T47D (cell line): ENCODE measurements at regions not wholly inside any gene's neighbourhood (a gene's known extent, or its start where the extent isn't known, plus 50 kb on each side); places are given as distances from the start of the nearest gene placed in this dataset.

ENCODE experiments used
- DNase-seq, 2 experiments: peaks; one replicate each; pipeline versions ENCODE4 v3.0.0 to v3.0.0-alpha.2; 2011 to 2012; ENCODE audit warnings: low read depth in 1 of 2, low spot score in 1 of 2
- JUND ChIP-seq: IDR thresholded peaks from 2 replicates; pipeline ENCODE4 v1.6.1; 2012; ENCODE audit warnings: low read depth
- in situ Hi-C: cut with HindIII; loops from 2 replicates; pipeline ENCODE4 v1.10.0; 2016; ENCODE audit warnings: low sequenced_read_pairs, low pct_unique_long_range_greater_than_20kb

DNA sequence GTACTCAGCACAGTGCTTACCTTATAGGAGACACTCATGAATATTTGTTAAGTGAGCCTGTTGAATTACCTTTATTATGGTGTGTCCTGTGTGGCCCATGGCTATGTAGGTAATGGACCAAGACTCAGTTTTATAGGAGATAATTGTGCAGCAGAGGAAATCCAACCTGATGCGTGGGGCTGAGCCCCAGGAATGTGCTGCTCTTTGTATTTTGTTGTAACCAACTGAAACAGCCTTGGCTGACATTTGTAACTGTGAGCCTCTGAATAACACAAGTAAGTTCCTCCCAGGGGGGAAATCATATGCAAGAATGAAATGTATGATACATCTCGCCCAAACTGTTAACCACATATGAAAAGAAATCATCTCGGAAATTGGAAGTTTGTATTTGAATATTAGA is 364.2 kb upstream of the ZP4 start:
- DNase-seq = no peak
- no peak for TF ChIP-seq JUND
- in situ Hi-C loops = no loop called here

DNA sequence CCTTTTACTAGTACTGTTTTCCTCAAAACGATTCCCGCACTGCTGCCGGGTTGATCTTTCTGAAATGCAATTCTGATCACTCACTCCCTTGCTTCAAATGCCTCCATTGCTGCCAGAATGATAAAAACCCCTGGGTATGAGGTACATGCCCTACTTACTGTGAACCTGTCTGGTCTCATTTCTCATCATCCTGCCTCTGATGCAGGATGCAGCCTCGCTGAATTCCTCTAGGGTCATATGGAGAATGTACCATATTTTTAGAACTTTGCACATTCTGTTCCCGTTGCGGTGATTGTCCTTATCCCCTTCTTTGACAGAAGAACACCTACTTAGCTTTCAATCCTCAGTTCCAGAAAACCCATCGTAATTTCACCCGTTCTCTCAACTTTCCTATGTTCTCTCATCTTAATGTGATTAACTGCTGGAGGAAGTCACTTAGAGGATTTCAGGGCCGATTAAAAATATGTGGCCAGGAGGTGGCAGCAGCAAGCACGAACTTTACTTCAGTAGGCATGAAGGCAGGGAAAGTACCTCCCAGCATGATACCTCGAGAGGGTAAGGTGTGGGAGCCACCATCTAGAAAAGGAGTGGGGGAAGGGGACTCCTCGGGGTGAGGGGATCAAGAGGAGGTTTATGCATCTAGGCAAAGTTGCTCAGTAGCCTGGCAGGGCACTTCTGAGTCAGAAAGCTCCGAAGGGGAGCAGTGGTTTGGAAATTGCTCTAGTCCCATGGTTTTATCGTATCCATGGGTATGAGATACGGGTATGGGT is 361.5 kb upstream of the ZP4 start:
- TF ChIP-seq JUND = no peak
- DNase-seq = peak; percentile 38 to 85
- in situ Hi-C loops = no loop called here

DNA sequence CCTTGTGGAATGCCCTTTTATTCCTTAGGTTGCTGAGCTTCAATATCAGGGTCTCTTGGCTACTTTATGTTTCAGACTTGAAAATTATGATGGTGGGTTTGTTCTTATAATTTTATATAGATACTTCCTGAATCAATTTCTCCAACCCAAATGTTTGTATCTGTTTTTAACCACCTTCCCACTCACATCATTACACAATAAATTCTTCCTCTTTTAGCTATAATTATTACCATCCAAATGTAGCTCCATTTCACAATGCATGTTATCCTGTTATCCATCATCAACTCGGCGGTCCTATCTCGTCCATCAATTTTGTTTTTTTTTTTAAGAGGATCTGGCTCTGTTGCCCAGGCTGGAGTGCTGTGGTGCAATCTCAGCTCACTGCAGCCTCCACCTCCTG is 357.6 kb upstream of the ZP4 start:
- TF ChIP-seq JUND = no peak
- in situ Hi-C loops = no loop called here
- DNase-seq = no peak

DNA sequence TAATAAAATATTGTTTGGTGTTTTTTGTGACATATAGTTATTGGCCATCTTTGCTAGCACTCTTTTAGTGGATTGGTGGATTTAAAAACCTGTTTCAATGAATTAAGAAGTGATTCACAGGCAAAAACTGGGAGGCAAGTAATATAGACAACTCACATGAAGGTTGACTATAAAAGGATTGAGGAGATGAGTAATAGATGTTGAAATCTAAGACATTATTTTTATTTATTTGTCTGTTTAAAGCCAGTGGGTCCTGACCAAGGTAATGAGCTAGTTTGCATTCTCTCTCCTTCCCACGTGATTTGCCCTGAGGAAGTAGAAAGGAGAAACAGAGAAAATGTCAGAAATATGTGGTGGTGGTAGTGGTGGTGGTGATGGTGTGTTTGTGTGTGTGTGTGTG is 351.5 kb upstream of the ZP4 start:
- DNase-seq = no peak

DNA sequence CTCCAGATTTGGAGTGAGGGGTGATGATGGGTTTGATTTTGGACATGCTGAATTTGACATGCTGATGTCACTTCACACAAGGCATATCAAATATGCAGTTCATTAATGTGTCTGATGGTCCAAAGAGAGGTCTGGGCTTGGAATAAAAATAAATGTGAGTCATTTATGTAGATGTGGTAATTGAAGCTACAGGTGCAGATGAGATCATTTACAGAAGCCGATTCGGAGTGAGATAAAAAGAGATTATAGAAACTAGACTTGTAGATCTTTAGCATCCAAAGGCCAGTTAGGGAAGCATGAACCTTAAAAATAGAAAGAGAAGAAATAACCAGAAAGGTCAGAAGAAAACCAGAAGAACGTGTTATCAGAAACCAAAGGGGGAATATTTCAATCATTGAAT is 350.9 kb upstream of the ZP4 start:
- DNase-seq = no peak
- in situ Hi-C loops = no loop called here
- no peak for TF ChIP-seq JUND

More for the DNA sequence above, 351.5 kb upstream of the ZP4 start:
- TF ChIP-seq JUND = no peak
- in situ Hi-C loops = no loop called here

DNA sequence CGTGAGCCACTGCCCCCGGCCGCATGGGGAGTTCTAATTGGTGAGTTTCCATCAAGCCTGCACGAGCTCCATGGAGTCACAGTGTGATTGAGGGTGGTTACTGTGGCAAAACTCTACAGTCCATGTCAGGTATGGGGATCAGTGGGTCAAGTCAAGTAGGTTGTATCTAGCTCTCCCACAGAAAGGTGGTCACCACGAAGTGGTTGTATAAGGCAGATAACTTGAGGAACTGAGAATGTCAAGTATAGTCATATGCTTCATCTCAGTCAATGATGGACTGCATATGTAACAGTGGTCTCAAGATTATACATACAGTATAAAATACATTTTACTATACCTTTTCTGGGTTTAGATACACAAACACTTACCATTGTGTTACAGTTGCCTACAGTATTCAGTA is 348.6 kb upstream of the ZP4 start:
- in situ Hi-C loops = no loop called here
- no peak for TF ChIP-seq JUND
- no peak for DNase-seq

DNA sequence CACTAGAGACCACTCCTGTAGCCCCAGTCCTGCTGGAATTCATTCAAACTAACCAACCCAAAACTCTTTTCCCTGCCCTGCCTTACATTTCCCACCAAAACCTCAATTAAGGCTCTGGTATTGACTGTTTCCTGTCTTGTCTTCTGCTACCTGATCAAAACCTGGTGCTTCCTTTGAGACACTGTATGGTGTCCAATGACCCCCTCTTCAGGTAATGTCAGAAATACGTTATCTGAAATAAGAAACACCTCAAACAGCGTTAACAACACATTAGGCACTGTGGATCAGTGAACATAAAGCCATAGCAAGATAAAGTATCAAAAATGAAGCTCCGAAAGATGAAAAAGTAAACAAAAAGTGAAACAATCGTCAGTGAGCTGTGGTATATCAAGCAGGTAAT is 343.2 kb upstream of the ZP4 start:
- in situ Hi-C loops = no loop called here
- DNase-seq = no peak
- TF ChIP-seq JUND = no peak

DNA sequence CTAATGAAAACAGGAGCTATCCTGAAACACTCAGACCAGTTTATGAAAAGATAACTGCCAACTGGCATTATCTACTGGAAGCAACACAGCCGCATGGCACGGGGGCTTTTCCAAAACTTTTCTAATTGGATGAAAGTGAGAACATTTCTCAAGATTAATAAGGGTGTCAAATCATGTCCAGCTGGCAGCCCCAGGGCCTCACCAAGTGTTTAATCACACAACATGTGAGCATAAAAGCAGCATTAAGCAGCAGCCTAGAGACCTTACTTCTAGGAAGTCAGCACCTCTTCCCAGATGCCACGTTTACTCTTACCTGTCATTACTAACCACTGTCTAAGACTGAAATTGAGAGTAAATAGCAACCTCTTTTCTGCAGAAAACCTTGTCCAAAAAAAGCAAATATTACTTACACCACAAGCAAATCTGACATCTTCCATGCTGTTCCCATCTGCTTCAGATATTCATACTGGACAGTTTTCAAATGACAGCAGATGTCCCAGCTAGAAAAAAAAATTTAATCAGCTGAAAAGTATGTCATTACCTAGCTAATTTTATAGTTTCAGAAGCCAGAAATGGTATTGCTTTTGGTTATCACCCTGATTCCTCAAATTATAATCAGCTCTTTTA is 341.5 kb upstream of the ZP4 start:
- no peak for DNase-seq
- TF ChIP-seq JUND = no peak
- in situ Hi-C loops = no loop called here

DNA sequence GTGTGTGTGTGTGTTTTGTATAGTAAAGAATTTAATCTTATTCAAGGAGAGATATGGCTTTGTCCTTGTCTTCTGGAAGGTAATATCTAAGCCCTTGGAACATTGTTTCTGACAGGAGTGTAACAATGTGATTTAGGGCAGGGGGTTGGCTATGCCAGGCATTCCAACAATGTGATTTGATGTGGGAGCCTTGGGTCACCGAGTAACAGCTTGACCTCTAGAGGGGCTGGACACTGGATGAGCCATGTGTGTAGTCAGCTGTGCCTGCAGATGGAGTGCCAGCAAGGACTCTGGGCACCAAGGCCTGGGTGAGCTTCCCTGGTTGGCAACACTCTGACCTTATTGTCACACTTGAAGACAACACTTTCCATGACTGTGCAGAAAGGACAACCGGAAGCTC is 336.1 kb upstream of the ZP4 start:
- DNase-seq = no peak
- no peak for TF ChIP-seq JUND
- in situ Hi-C loops = no loop called here

DNA sequence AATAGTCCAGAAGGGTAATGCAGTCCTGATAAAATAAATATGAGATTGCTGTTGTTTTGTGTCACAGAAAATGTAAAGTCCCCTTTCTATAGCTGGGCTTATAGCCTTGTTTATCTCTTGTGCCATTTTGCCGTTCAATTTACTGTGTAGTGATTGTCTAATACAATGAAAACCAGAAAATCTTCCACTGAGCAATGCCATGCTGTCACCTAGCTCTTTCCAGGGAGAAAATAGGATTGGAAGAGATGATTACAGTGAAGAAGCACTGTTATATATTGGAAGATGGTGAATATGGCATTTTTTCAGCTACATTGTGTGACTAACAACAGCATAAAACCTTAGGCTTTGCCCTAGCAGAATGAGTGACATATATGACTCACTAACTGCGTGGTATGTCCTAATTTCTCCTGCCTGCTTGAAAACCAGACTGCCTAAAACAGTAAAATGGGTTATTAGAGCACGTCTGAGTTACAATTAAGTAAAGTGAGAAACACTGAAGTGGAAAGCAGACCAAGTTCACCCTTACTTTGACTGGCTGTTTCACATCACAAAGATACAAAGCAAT is 332.4 kb upstream of the ZP4 start:
- in situ Hi-C loops = no loop called here
- DNase-seq = no peak
- no peak for TF ChIP-seq JUND

DNA sequence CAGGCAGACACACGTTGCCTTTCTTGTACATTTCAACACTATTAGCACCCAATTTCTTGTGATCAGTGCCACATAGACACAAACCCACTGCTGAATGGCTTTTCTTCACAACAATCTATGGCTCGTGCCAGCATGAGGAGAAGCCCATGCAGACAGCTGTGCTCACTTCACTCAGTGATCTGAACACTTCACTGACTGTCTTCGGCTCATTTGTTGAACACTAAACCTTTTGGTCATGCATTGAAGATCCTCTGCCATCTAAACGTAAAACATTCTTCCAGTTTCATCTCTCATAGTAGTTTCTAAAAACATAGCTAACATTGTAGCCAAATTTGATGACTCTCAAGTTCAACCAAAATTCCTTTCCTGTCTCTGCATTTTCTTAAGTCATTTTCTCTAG is 331.0 kb upstream of the ZP4 start:
- in situ Hi-C loops = no loop called here
- no peak for TF ChIP-seq JUND
- no peak for DNase-seq

DNA sequence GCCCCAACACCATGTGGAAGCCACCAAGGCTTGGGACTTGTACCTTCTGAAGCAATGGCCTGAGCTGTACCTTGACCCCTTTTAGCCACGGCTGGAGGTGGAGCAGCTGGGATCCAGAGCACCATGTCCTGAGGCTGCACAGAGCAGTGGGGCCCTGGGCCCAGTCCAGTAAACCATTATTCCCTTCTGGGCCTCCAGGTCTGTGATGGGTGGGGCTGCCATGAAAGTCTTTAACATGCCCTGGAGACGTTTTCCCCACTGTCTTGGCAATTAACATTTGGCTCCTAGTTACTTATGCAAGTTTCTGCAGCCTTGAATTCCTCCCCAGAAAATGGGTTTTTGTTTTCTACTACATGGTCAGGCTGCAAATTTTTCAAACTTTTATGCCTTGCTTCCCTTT is 323.7 kb upstream of the ZP4 start:
- DNase-seq = no peak
- in situ Hi-C loops = no loop called here
- TF ChIP-seq JUND = no peak

DNA sequence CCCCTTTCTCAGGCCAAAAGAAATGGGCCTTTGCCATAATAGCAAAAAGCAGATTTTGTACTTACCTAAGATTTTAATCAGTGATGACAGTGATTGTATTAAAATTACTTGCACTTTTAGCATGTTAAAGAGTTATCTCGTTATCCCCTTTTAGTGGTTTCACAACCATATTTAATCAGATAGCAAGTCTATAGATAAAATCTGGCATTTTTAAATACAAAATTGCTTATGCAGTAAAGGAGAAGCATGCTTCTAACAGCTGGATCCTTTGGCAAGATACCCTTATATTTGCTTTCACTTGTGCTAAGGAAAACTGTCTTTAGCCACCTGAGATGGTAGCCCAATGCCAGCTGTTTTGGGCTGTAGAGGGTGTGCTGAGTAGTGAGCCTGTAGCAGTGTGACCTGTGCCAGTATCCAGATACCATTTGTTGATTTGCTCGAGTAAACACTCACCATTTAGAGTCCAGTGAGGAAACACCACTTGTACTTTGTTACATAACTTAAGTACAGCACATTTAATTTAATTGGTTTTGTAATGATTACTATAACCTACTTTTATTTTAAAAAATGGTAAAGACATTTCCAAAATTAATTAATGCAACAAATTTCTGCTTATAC is 314.4 kb upstream of the ZP4 start:
- DNase-seq = peak in 1 of 2 experiments; percentile 6
- TF ChIP-seq JUND = no peak
- in situ Hi-C loops = no loop called here
